ENCODE measurements at regions not wholly inside any gene's neighbourhood (a gene's known extent, or its start where the extent isn't known, plus 50 kb on each side); places are given as distances from the start of the nearest gene placed in this dataset.
"Not testable (repeated sequence)": the region's sequence is repeated elsewhere in the genome, so short reads cannot be mapped to it uniquely, and the experiment has no call there.

DNA sequence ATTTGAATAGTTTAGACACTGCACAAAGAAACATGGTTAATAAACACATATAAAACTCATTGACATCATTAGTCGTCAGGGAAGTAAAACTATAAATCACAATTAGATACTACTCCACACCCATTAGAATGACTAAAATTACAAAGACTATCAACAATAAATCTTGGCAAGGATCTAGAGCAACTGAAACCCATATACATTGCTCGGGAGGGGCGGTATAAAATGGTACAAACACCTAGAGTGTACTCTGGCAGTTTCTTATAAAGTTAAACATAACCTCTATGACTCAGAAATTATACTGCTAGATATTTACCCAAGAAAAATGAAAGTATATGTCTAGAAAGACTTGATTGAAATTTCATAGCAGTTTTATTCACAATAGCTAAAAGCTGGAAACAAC is 434.2 kb downstream of the RWDD3 start:
- Histone ChIP-seq H3K27me3 (ENCODE audit: insufficient read depth, low read length) (no peaks in the 10 kb centered on the region), H2AFZ (ENCODE audit: low read length) (no peak overlapping the region), H3K36me3 (ENCODE audit: insufficient read depth, low read length) (no peaks in the 10 kb centered on the region), H3K4me1 (ENCODE audit: insufficient read depth, low read length) (no peaks in the 10 kb centered on the region), H3K9me3 (ENCODE audit: low read depth, low read length) (no peaks in the 10 kb centered on the region), H3K4me2 (ENCODE audit: insufficient read depth, low read length) (no peak overlapping the region), H3K27ac (ENCODE audit: low read depth, low read length) (no peak overlapping the region), H3K79me2 (ENCODE audit: insufficient read depth, low read length) (no peaks in the 10 kb centered on the region), H4K20me1 (ENCODE audit: insufficient read depth, low read length) (no peaks in the 10 kb centered on the region), H3K4me3 (ENCODE audit: insufficient read depth, low read length) (no peak overlapping the region)
- no peak for DNase-seq (ENCODE audit: insufficient read length, low spot score, missing footprints)
- TF ChIP-seq, protein P1, sequence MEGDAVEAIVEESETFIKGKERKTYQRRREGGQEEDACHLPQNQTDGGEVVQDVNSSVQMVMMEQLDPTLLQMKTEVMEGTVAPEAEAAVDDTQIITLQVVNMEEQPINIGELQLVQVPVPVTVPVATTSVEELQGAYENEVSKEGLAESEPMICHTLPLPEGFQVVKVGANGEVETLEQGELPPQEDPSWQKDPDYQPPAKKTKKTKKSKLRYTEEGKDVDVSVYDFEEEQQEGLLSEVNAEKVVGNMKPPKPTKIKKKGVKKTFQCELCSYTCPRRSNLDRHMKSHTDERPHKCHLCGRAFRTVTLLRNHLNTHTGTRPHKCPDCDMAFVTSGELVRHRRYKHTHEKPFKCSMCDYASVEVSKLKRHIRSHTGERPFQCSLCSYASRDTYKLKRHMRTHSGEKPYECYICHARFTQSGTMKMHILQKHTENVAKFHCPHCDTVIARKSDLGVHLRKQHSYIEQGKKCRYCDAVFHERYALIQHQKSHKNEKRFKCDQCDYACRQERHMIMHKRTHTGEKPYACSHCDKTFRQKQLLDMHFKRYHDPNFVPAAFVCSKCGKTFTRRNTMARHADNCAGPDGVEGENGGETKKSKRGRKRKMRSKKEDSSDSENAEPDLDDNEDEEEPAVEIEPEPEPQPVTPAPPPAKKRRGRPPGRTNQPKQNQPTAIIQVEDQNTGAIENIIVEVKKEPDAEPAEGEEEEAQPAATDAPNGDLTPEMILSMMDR (IDR thresholded peaks at IDR 0.05; ENCODE audit: extremely low read depth, low read depth, low read length) = no peak

DNA sequence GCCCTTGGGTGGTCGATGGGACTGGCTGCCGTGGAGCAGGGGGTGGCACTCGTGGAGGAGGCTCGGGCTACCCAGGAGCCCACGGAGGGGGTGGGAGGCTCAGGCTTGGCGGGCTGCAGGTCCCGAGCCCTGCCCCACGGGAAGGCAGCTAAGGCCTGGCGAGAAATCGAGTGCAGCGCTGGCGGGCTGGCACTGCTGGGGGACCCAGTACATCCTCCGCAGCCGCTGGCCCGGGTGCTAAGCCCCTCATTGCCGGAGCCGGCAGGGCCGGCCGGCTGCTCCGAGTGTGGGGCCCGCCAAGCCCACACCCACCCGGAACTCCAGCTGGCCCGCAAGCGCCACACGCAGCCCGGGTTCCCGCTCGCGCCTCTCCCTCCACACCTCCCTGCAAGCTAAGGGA is 435.6 kb downstream of the RWDD3 start:
- not testable (repeated sequence) for H3K4me3 ChIP-seq (ENCODE audit: insufficient read depth, low read length)

DNA sequence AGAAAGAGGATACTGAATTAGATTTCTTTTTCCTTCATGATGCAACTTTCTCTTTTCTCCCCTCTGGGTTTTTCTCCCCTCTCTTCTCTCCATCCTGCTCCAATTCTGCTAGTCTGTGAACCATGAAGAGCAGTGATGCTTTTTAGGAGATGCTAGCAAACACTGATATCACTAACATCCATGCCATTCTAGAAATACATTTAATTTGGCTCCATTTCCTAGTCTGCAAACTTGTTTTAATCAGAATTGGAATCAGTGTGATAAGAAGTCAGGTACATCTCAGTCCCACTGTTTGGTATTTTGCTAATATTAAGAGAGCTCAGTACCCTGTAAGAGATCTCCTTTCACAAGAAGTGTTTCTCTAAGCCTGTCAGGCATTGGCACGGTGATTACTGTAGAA is 437.1 kb downstream of the RWDD3 start:
- H3K4me1 ChIP-seq (ENCODE audit: insufficient read depth, low read length) = no peaks in the 10 kb centered on the region
- H3K36me3 ChIP-seq (ENCODE audit: insufficient read depth, low read length) = no peaks in the 10 kb centered on the region
- H3K4me2 ChIP-seq (ENCODE audit: insufficient read depth, low read length) = no peak overlapping the region
- DNase-seq (ENCODE audit: insufficient read length, low spot score, missing footprints) = no peak
- H3K27me3 ChIP-seq (ENCODE audit: insufficient read depth, low read length) = no peaks in the 10 kb centered on the region
- H3K79me2 ChIP-seq (ENCODE audit: insufficient read depth, low read length) = no peaks in the 10 kb centered on the region
- H2AFZ ChIP-seq (ENCODE audit: low read length) = no peak overlapping the region
- H3K27ac ChIP-seq (ENCODE audit: low read depth, low read length) = no peak overlapping the region
- TF ChIP-seq, protein P1 (IDR thresholded peaks at IDR 0.05; ENCODE audit: extremely low read depth, low read depth, low read length) = no peak
- H4K20me1 ChIP-seq (ENCODE audit: insufficient read depth, low read length) = no peaks in the 10 kb centered on the region
- H3K9me3 ChIP-seq (ENCODE audit: low read depth, low read length) = no peaks in the 10 kb centered on the region
- H3K4me3 ChIP-seq (ENCODE audit: insufficient read depth, low read length) = no peak overlapping the region

More for the DNA sequence above, 435.6 kb downstream of the RWDD3 start:
- not testable (repeated sequence) for H3K4me1 ChIP-seq (ENCODE audit: insufficient read depth, low read length); H3K27ac ChIP-seq (ENCODE audit: low read depth, low read length); H4K20me1 ChIP-seq (ENCODE audit: insufficient read depth, low read length); DNase-seq (ENCODE audit: insufficient read length, low spot score, missing footprints); H3K27me3 ChIP-seq (ENCODE audit: insufficient read depth, low read length); H3K9me3 ChIP-seq (ENCODE audit: low read depth, low read length); H3K36me3 ChIP-seq (ENCODE audit: insufficient read depth, low read length); H2AFZ ChIP-seq (ENCODE audit: low read length); H3K4me2 ChIP-seq (ENCODE audit: insufficient read depth, low read length); H3K79me2 ChIP-seq (ENCODE audit: insufficient read depth, low read length)

DNA sequence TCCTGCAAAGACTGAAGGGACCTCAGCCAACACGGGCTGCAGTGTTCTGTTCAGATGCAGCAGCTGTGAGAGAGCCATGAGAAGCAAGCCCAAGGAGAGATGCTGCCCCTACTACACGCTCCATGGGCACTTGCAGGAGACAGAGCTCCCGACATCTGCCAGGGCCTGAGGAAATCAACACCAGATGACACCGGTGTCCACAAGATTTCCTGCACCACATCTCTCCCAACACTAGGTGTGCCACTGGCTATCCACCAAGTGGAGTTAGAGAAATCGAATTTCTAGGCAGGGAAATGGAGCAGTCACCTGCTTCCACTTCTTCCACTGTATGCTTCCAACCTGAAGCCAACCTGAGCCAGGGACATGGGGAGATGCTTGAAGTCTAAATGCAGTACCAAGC is 445.3 kb downstream of the RWDD3 start:
- Histone ChIP-seq H2AFZ (ENCODE audit: low read length) (no peak overlapping the region), H3K4me3 (ENCODE audit: insufficient read depth, low read length) (no peak overlapping the region), H3K4me1 (ENCODE audit: insufficient read depth, low read length) (no peaks in the 10 kb centered on the region), H3K9me3 (ENCODE audit: low read depth, low read length) (no peaks in the 10 kb centered on the region), H3K27me3 (ENCODE audit: insufficient read depth, low read length) (no peaks in the 10 kb centered on the region), H4K20me1 (ENCODE audit: insufficient read depth, low read length) (no peaks in the 10 kb centered on the region), H3K4me2 (ENCODE audit: insufficient read depth, low read length) (no peak overlapping the region), H3K79me2 (ENCODE audit: insufficient read depth, low read length) (no peaks in the 10 kb centered on the region), H3K36me3 (ENCODE audit: insufficient read depth, low read length) (no peaks in the 10 kb centered on the region), H3K27ac (ENCODE audit: low read depth, low read length) (no peak overlapping the region)
- TF ChIP-seq, protein P1 (IDR thresholded peaks at IDR 0.05; ENCODE audit: extremely low read depth, low read depth, low read length) = no peak
- DNase-seq (ENCODE audit: insufficient read length, low spot score, missing footprints) = no peak
